Adipocyte (in vitro differentiated cells): ENCODE measurements at regions not wholly inside any gene's neighbourhood (a gene's known extent, or its start where the extent isn't known, plus 50 kb on each side); places are given as distances from the start of the nearest gene placed in this dataset.
"Not testable (repeated sequence)": the region's sequence is repeated elsewhere in the genome, so short reads cannot be mapped to it uniquely, and the experiment has no call there.

Experiments used
- DNase-seq: peaks from one replicate; pipeline ENCODE4 v3.0.0-alpha.2; 2015; ENCODE audit warnings: low read depth
- H3K27me3 ChIP-seq: replicated peaks from 2 replicates; pipeline ENCODE4 v1.7.0; 2013; ENCODE audit warnings: mild to moderate bottlenecking, low read length, moderate library complexity; ENCODE audit not compliant: control insufficient read depth, insufficient read depth
- H3K36me3 ChIP-seq: 2 replicates; pipeline ENCODE4 v1.7.0; 2013; ENCODE audit warnings: low read length, mild to moderate bottlenecking, moderate library complexity; ENCODE audit not compliant: control insufficient read depth, insufficient read depth, severe bottlenecking
- H3K4me1 ChIP-seq: 2 replicates; pipeline ENCODE4 v1.7.0; 2013; ENCODE audit warnings: mild to moderate bottlenecking, low read length, moderate library complexity; ENCODE audit not compliant: control insufficient read depth, insufficient read depth
- H3K4me3 ChIP-seq: 2 replicates; pipeline ENCODE4 v1.7.0; 2013; ENCODE audit warnings: mild to moderate bottlenecking, low read length, moderate library complexity
- H3K9ac ChIP-seq: 2 replicates; pipeline ENCODE4 v1.7.0; 2013; ENCODE audit warnings: mild to moderate bottlenecking, low read length, moderate library complexity
- H3K9me3 ChIP-seq: 2 replicates; pipeline ENCODE4 v1.7.0; 2013; ENCODE audit warnings: mild to moderate bottlenecking, low read length, moderate library complexity; ENCODE audit not compliant: control insufficient read depth

DNA sequence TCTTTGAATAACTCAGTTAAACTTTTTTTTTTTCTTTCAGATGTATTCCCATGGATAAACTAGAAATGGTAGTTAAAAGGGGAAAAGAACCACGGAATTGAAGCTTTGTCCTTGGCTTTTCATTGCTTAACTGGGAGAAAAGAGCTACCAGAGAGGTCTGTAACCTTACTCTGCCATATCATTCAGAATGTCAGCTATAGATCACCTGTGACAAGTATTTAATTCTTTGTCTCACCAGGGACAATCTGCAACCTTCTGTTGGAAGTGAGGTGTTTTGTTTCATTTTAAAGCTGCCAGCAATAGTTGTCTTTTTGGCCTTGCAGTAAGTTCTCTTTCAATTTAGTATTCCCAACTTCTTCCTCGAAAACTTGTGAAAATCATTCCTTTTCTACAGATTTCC lies 618.4 kb downstream of the FRK start:
- DNase-seq: peak; percentile 5
- no peaks in the 10 kb centered on the region for H3K36me3 ChIP-seq
- H3K4me1 ChIP-seq: peaks cover 15% of the 10 kb centered on the region
- no peaks in the 10 kb centered on the region for H3K27me3 ChIP-seq
- H3K9me3 ChIP-seq: no peaks in the 10 kb centered on the region
- H3K4me3 ChIP-seq: no peak overlapping the region
- no peak overlapping the region for H3K9ac ChIP-seq

DNA sequence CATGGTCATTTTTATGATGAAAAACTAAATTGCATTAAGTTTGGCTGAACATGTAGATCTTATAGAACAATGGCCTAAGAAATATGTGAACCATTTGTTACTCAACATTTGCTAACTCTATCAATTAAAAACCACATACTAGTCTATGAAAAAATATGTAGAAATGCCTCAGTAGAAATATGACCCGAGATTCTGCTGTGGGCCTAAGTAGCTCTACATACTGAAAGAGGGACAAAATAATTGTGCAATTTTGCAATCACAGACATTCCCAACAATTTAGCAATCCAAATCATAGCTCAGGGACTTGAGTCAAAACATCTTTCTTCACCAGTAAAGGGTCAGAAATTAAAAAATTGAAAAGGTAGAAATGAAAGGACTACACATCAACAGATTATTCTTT lies 619.0 kb downstream of the FRK start:
- peak; percentile 94 for DNase-seq
- Histone ChIP-seq H3K4me1 (peaks cover 15% of the 10 kb centered on the region), H3K27me3 (no peaks in the 10 kb centered on the region), H3K36me3 (no peaks in the 10 kb centered on the region), H3K9me3 (no peaks in the 10 kb centered on the region), H3K9ac (no peak overlapping the region), H3K4me3 (no peak overlapping the region)

DNA sequence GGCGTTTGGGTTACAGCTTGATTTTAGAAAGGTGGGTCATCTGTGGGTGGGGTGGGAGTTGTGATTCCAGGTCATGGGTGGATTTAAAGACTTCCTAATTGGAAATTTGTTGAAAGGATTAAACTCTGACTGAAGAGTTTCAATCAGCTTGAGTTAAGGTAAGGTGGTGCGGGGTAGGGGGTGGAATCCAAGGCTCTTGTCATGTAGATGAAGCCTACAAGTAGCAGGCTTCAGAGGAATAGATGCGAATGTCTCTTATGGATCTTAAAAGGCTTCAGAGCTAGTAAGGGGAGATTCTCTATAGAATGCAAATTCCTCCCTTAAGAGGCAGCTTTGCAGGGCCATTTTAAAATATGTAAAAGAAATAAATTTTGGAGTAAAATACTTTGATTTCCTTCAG lies 645.3 kb downstream of the FRK start:
- Histone ChIP-seq H3K9ac (no peak overlapping the region), H3K4me1 (no peaks in the 10 kb centered on the region), H3K4me3 (no peak overlapping the region), H3K9me3 (peaks cover 5% of the 10 kb centered on the region), H3K36me3 (no peaks in the 10 kb centered on the region), H3K27me3 (no peaks in the 10 kb centered on the region)
- DNase-seq: no peak

DNA sequence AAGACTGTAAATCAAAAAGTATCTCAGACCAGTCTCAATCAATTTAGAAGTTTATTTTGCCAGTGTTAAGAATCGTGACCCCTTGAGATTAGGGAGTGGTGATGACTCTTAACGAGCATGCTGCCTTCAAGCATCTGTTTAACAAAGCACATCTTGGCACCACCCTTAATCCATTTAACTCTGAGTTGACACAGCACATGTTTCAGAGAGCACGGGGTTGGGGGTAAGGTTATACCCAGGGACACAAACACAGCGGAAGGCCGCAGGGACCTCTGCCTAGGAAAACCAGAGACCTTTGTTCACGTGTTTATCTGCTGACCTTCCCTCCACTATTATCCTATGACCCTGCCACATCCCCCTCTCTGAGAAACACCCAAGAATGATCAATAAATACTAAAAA lies 645.8 kb downstream of the FRK start:
- not testable (repeated sequence) for H3K9ac ChIP-seq, H3K9me3 ChIP-seq, DNase-seq, H3K27me3 ChIP-seq, H3K36me3 ChIP-seq, H3K4me1 ChIP-seq, H3K4me3 ChIP-seq

DNA sequence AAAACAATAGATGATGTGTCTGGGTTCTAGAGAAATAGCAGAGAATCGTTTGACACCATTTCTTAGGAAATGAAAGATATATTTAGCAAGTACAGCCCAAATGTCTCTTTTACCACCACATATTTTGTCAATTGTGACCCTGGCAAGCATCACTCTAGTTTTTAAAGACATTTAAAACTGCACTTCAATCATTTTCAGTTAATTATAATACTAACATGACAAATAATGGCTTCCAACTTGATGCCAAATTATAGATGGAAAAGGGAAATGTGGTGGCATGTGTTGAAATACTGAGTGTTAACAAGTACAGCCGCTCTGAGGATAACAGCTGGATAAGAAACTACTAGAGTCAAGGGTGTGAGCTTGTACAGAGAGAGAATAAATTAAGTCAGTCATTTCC lies 648.9 kb downstream of the FRK start:
- Histone ChIP-seq H3K4me1 (no peaks in the 10 kb centered on the region), H3K36me3 (no peaks in the 10 kb centered on the region), H3K4me3 (no peak overlapping the region), H3K9me3 (no peaks in the 10 kb centered on the region), H3K9ac (no peak overlapping the region), H3K27me3 (no peaks in the 10 kb centered on the region)
- no peak for DNase-seq

DNA sequence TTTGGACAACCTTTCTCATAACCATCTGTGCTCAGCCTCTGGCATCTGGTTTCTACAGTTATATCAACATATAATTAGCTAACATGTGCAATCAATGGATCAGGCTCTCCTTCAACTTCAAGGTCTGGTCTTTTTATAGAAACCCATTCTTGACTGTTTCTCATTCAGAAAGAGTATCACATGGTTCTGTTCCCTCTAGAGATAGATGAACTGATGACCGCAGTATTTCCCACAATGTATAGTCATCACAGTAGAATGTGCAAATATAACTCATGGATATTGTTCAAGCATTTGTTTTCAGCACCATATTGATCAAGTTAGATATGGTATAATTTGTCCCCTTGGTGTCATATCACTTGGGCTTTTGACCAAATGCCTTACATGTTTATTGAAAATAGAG lies 656.2 kb downstream of the FRK start:
- Histone ChIP-seq H3K9me3 (peaks cover 4% of the 10 kb centered on the region), H3K27me3 (no peaks in the 10 kb centered on the region), H3K9ac (no peak overlapping the region), H3K36me3 (no peaks in the 10 kb centered on the region), H3K4me3 (no peak overlapping the region), H3K4me1 (no peaks in the 10 kb centered on the region)
- DNase-seq: no peak

DNA sequence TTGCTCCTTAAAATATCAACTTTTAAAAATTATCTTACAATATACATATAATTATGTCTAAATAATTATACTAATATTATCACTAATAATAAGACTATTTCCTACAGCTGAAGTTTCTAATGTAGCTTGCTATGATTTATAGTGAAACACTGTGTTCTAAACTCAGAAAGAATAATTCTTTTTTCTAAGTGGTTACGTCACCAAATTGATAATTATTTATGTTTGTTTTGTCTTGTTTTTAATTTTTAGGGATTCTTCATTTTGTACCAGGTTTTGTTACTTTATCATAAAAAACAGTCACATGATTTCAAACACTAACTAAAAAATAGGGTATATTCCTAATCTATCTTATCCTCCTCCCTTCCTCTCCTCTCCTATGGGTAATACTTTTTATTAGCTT lies 662.1 kb downstream of the FRK start:
- H3K4me1 ChIP-seq: no peaks in the 10 kb centered on the region

DNA sequence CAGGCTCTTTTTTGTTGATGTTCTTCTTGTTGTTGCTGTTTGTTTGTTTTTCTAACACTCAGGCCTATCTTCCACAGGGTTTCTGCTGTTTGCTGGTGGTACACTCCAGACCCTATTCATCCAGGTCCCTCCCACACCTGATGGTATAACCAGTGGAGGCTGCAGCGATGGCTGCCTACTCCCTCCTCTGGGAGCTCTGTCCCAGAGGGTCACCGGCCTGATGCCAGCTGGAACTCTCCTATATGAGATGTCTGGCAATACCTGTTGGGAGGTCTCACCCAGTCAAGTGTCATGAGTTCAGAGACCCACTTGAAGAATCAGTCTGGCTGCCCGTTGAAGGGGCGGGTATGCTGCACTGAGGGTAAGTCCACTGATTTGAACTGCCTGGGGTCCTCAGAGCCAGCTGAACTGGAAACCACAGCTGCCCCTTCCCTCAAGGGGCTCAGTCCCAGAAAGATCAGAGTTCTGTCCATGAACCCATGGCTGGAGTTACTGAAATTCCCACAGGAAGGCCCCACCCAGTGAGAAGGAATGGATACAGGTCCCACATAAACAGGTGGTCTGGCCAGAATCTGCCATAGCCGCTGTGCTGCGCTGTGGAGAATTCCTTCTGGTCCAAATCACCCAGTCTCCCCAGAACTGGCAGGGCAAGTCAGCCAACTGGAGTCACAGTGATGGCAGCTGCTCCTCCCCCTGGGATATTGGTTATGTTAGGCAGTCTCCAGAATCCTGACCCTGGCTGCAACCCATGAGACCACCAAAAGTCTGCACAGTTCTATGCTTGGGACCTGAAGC lies 664.4 kb downstream of the FRK start:
- no peak overlapping the region for H3K4me3 ChIP-seq
- no peaks in the 10 kb centered on the region for H3K36me3 ChIP-seq
- H3K9me3 ChIP-seq: peaks cover 11% of the 10 kb centered on the region
- no peak for DNase-seq
- H3K27me3 ChIP-seq: no peaks in the 10 kb centered on the region
- H3K9ac ChIP-seq: no peak overlapping the region
- no peaks in the 10 kb centered on the region for H3K4me1 ChIP-seq

More for the DNA sequence above, 662.1 kb downstream of the FRK start:
- DNase-seq: no peak
- Histone ChIP-seq H3K4me3 (no peak overlapping the region), H3K27me3 (no peaks in the 10 kb centered on the region), H3K9ac (no peak overlapping the region), H3K36me3 (no peaks in the 10 kb centered on the region), H3K9me3 (peaks cover 5% of the 10 kb centered on the region)

DNA sequence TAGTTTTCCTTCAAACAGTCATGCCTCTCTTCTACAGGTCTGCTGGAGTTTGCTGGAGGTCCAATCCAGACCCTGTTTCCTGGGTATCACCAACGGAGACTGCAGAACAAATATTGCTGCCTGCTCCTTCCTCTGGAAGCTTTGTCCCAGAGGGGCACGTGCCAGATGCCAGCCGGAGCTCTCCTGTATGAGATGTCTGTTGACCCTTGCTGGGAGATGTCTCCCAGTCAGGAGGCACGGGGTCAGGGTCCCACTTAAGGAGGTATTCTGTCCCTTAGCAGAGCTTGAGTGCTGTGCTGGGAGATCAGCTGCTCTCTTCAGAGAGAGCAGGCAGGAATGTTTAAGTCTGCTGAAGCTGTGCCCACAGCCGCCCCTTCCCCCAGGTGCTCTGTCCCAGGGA lies 666.9 kb downstream of the FRK start:
- peaks cover 24% of the 10 kb centered on the region for H3K9me3 ChIP-seq
- no peaks in the 10 kb centered on the region for H3K36me3 ChIP-seq
- H3K4me3 ChIP-seq: no peak overlapping the region
- H3K4me1 ChIP-seq: no peaks in the 10 kb centered on the region
- H3K9ac ChIP-seq: no peak overlapping the region
- no peaks in the 10 kb centered on the region for H3K27me3 ChIP-seq
- no peak for DNase-seq

DNA sequence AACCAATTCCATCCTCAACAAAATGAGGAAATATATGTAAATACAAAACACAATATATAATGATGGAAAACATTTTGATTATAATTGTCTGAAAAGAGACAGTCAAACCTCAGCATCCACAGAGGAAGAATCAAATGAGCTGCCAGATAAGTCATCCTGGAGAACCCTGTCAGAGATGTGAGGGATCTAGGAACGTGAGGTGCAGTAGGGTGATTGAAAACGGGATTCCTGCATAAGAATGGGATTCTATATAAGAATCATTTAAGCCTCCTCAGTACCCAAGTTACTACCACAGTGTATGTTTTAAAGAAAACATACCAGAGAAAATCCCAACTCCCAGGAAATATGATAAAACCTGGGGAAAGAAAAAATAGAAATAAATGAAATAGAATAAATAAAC lies 690.5 kb downstream of the FRK start:
- no peak for DNase-seq
- no peaks in the 10 kb centered on the region for H3K27me3 ChIP-seq
- no peak overlapping the region for H3K9ac ChIP-seq
- H3K9me3 ChIP-seq: peaks cover 5% of the 10 kb centered on the region
- H3K4me3 ChIP-seq: no peak overlapping the region
- H3K36me3 ChIP-seq: no peaks in the 10 kb centered on the region
- H3K4me1 ChIP-seq: no peaks in the 10 kb centered on the region

DNA sequence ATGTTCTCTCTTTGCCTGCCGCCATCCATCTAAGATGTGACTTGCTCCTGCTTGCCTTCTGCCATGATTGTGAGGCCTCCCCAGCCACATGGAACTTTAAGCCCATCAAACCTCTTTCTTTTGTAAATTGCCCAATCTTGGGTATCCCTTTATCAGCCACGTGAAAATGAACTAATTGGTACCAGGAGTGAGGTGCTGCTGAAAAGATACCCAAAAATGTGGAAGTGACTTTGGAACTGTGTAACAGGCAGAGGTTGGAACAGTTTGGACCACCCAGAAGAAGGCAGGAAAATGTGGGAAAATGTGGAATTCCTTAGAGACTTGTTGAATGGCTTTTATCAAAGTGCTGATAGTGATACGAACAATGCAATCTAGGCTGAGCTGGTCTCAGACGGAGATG lies 694.9 kb downstream of the FRK start:
- no peak overlapping the region for H3K9ac ChIP-seq
- peaks cover 10% of the 10 kb centered on the region for H3K9me3 ChIP-seq
- H3K4me1 ChIP-seq: no peaks in the 10 kb centered on the region
- no peak overlapping the region for H3K4me3 ChIP-seq
- H3K27me3 ChIP-seq: no peaks in the 10 kb centered on the region
- no peaks in the 10 kb centered on the region for H3K36me3 ChIP-seq
- DNase-seq: no peak

DNA sequence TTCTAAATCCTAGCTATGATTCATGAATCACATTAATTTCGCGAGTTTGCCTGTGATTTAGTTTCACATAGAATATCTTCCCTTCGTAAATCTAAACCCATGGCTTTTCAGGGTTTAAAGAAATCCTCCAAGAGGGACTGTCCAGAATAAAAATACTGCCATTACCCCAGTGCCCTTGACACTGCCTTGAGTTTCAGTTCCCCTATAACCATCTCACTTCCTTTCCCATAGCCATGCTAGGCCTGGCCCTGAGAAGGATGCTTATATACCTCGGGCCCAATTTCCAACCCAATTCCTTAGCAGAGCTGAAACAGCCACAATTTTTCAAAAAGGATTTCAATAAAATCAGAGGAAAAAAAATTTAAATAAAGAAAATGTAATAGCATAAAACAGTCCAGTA lies 697.3 kb downstream of the FRK start:
- peaks cover 10% of the 10 kb centered on the region for H3K9me3 ChIP-seq
- H3K9ac ChIP-seq: no peak overlapping the region
- no peaks in the 10 kb centered on the region for H3K36me3 ChIP-seq
- no peak for DNase-seq
- no peak overlapping the region for H3K4me3 ChIP-seq
- no peaks in the 10 kb centered on the region for H3K4me1 ChIP-seq
- no peaks in the 10 kb centered on the region for H3K27me3 ChIP-seq
